Activated CD8-positive, alpha-beta memory T cell treated with anti-CD3 and anti-CD28 coated beads, Interleukin-2, amount 50 U/mL, for 4 hours (primary cell): ENCODE measurements at regions not wholly inside any gene's neighbourhood (a gene's known extent, or its start where the extent isn't known, plus 50 kb on each side); places are given as distances from the start of the nearest gene placed in this dataset.

Experiments used
- DNase-seq: peaks from one replicate; pipeline ENCODE4 v3.0.0-alpha.2; 2020

DNA sequence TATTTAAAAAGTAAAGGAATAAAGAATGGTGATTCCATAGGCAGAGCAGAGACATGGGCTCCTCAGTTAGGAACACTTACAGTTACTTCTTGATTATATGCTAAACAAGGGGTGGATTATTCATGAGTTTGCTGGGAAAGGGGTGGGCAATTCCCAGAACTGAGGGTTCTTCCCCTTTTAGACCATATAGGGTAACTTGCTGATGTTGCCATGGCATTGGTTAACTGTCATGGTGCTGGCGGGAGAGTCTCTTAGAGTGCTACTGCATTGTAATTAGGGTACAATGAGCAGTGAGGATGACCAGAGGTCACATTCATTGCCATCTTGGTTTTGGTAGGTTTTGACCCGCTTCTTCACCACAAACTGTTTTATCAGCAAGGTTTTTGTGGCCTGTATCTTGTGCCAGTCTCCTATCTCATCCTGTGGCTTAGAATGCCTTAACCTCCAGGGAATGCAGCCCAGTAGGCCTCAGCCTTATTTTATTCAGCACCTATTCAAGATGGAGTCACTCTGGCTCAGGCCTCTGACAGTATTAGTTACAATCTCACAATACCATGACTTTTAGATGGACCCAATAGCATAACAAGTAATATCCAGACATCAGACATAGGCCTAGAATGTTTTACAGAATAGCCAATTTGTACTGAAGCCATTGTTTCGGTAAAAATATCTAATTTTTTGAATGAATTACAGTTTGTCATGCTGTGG lies 106.8 kb downstream of the ZBTB18 start:
- DNase-seq = no peak

DNA sequence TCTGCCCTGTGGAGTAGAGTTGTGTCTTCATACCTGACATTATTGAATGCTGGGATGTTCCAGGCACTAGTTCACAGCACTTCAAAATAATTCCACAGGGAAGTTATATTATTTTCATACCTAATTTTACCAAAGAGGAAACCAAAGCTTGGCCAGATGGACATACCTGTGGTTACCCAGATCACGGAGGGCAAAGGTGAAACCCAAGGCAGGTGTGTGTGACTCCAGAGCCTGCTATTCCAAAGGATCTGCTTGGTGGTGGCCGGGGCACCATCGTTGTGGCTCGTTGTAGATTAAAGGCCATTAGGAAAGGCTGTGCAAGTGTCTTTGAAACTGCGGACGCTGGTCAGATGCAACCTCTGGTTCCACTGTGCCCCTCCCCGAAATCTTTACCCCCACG lies 108.6 kb downstream of the ZBTB18 start:
- no peak for DNase-seq

DNA sequence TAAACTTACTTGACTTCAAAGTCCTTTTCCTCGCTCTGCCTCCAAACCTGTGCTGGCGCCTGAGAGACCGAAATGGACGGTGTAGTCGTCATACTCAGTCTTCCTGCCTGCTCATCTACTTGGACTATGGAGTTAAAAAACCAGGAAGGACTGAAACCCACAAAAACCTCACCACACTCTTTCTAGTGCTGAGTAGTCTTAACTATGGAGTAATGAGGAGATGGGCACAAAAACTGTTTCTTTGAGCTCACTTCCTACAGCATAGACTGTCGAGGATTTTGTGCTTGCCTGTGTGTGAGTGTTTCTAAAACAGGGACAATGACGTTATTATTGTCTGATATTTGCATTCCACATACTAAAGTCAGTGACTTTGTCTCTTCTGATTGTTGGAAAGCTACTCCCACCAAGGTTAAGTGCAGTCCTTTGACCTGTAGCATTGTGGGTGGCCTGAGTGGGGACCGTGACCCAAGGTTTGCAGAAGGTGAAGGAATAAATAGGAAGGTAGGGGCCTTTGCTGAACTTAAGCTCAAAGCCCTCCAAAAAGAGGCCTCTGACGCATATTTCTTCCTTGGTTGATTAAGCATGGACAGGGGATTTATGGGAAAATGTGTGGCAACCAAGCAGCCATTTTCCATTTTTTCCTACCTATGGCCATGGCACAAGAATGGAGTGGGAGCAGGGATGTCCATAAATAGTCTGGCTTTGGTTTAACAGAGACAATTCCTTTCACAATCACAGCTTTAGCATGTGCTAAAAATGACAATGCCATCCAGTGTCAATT lies 109.6 kb downstream of the ZBTB18 start:
- DNase-seq = no peak

GRCh38 chr1:244161236-244161510 lies 110.1 kb downstream of the ZBTB18 start:
- no peak for DNase-seq

- no peak for DNase-seq
Observed at GRCh38 chr1:244162786-244163530, 111.9 kb downstream of the ZBTB18 start.

DNA sequence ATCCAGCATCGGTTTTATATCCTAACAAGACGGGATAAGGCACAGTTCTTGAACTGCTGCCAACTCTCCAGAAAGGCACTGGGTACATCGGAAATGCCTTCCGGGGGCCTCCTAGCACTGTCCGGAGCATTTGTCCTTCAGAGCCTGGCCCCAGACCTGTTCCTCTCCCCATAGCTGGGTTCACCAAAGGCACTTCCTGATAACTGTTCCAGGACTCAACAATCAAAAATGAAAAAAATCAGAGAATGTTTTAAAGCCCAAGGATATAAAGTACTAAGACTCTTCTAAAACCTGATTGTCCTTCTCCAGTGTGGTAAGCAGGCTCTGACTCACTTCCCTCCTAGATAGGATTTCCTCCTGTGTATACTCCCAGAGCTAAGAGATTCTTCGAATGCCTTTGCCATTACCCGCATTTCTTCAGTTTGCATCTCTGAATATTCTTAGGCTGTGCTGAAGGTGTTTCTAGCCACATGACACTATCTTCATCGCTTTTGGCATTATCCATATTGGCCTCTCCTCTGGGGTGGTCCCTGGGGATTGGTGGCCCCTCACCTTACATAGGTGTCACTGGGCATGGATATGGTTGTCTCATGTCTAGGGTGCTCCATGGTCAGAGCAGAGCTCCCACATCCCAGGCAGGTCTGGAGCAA lies 112.9 kb downstream of the ZBTB18 start:
- no peak for DNase-seq

- DNase-seq = no peak
Observed at GRCh38 chr1:244164511-244164890, 113.4 kb downstream of the ZBTB18 start.

GRCh38 chr1:244165021-244165420 lies 113.9 kb downstream of the ZBTB18 start:
- DNase-seq = no peak

- no peak for DNase-seq
Observed at GRCh38 chr1:244165701-244166100, 114.6 kb downstream of the ZBTB18 start.

- DNase-seq = no peak
Observed at GRCh38 chr1:244171241-244171985, 120.3 kb downstream of the ZBTB18 start.

GRCh38 chr1:244173240-244173639 lies 122.2 kb downstream of the ZBTB18 start:
- DNase-seq = no peak

- DNase-seq = no peak
Observed at GRCh38 chr1:244173769-244174168, 122.7 kb downstream of the ZBTB18 start.

DNA sequence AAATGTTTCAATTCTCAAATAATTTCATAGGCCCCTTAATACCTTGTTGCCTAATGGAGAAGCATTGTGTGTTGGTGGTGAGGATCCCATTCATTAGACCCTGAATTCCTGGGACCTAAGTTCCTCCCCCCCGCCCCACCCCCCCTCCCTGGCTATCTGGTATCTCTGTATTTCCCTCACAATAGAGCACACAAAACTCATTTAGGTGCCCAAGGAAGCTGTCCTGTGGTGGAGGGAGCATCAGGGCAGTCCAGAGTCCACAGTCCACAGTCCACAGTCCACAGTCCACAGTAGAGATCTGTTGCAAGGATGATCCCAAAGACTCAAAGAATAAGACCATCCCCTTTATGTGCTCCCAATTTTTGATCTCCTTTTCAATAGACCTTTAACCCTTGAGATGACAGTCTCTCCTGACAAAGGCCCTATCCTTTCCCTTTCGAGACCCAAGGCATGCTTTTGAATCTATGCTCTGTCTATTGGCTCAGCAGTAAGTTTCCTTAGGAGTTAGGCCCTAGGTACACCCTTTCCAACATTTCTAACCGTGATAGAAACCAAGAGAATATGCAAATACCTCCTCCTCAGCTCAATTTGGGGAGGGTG lies 123.9 kb downstream of the ZBTB18 start:
- no peak for DNase-seq

GRCh38 chr1:244176201-244176600 lies 125.1 kb downstream of the ZBTB18 start:
- DNase-seq = no peak

GRCh38 chr1:244180256-244180655 lies 129.2 kb downstream of the ZBTB18 start:
- no peak for DNase-seq

GRCh38 chr1:244181867-244182266 lies 130.8 kb downstream of the ZBTB18 start:
- no peak for DNase-seq

DNA sequence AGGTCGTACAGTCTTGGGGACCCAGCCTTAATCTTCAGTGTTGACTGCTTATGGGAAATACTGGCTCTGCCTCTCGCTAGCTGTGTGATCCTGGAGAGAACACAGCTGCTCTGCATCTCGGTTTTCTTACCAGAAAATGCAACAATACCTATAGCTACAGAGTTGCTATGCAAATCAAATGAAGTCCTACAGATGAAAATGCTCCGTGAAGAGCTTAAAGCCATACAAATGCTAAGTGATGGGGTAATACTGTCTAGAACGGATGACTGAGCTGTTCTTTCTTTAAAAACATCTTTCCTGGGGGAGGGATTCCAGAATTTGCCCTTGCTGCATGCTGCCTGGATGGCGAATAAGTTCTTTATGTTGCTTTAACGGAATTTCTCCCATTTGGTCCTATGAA lies 132.0 kb downstream of the ZBTB18 start:
- DNase-seq = no peak

DNA sequence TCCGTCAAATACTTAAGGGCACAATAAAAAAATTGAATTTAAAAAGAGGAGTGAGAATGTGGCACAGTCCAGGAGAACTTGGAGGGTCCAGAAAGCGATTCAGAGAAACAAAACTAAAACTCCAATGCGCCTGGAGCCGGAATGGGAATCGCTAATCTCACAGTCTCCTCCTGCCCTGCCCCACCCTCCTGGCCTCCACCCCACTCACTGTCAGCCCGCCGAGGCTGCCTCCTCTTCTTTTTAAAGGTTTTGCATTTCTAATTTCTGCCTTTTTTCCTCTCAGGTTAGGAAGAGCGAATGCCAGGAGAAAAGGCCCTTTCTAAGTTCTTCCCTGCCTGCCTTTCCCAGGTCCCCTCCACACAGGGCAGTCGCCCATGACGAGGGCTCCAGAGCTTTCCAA lies 135.3 kb downstream of the ZBTB18 start:
- DNase-seq = no peak

- no peak for DNase-seq
Observed at GRCh38 chr1:244187310-244187709, 136.2 kb downstream of the ZBTB18 start.

GRCh38 chr1:244191581-244191980 lies 140.5 kb downstream of the ZBTB18 start:
- no peak for DNase-seq

GRCh38 chr1:244192325-244192724 lies 141.2 kb downstream of the ZBTB18 start:
- DNase-seq = no peak

DNA sequence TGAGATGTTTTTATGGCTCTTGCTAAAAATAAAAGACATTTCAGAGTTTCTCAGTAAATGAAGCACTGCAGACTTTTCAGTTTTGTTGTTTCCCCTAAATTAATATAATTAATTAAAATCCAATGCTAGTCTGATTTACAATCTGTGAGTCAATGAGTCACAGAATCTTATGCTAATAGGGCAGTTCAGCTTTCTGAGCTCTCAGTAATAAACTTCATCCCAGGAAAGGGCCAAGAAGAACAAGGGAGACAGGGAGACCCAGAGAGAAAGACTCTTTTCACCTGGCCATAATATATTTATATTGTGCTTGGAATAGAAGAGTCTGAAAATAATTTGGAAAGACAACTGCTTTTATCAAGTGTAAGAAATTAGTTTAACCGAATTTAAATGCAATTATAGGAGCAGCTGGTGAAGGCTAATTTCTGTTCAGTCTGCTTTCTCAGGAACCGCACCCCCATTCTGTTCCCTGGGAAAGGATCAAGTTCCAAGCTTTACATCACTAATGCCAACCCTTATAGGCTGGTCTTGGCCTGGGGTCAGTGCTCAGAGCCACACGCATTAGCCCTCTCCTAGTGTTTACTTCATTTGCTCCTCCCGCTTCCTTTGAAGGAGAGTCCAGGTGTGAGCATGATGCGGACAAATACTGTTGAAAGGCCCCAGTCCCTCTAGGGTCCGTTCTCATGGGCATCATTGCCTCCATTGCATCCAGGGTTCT lies 145.6 kb downstream of the ZBTB18 start:
- DNase-seq = no peak
